Iris pigment epithelial cell (primary cell): ENCODE measurements at regions not wholly inside any gene's neighbourhood (a gene's known extent, or its start where the extent isn't known, plus 50 kb on each side); places are given as distances from the start of the nearest gene placed in this dataset.

Experiments used
- DNase-seq: peaks from one replicate; pipeline ENCODE4 v3.0.0-alpha.2; 2011; ENCODE audit warnings: low read depth

DNA sequence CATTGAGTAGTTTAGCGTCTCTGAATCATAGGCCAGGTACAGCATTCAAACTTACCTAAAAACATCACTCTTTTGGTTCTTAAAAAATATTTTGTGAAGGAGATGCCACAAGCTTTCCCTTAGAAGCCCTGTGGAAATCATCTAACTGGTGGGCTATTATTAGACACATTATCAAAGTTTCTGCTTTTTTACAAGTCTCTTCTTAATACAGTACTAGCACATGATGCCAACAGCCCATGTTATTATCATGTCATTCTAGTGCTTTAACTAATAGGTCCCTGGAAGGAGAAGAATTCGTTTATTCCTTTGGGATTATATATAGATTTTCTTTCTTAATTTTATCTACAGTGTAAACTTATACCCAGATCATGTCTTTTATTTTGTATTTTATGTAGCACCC is 146.0 kb upstream of the PTPRK start:
- no peak for DNase-seq

DNA sequence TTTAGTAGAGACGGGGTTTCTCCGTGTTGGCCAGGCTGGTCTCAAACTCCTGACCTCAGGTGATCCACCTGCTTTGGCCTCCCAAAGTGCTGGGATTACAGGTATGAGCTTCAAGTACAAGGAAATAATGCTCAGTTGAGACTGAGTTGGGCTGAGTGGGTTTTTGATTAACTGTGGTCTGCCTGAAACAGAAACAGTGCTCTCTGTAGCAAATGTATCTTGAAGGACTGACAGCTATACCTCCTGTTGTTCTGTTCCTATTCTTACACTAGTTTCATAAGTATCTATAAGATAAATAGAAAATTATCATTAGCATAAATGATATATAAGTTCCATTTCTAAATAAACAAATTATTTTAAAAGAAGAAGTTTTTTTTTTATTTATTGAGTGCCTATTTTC is 142.8 kb upstream of the PTPRK start:
- no peak for DNase-seq

DNA sequence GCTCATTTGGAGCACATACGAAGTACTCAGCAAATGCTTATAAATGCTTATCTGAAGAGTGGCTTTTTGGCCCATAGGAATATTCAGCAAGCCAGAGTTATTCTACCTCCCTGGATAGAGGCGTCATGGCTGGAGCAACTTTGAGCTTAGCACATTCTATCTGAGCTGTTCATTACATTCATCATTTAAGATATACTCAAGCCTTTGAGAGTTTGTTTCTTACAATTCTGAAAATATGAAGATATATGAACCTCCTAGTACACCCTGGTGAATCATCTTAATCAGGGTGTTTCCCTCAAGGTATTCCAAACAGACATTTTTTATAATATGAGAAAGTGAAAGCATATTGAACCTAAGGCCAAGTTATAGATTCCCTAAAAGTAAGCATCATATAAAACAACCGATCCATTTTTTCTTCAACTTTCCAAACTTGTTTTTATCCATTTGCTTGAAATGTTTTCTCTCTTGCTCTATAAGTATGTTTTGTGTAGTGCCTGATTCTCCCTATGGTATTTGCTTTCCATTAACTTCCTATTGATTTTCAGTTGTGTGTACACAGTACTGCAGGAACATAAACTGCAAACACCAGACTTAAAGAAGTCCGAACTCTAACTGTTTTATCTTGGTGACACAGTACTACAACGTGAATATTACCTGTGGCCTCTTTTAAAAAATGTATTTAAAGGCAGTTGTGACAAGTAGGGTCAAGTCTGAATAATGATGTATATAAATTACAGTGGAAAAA is 139.7 kb upstream of the PTPRK start:
- DNase-seq: peak; percentile 17

DNA sequence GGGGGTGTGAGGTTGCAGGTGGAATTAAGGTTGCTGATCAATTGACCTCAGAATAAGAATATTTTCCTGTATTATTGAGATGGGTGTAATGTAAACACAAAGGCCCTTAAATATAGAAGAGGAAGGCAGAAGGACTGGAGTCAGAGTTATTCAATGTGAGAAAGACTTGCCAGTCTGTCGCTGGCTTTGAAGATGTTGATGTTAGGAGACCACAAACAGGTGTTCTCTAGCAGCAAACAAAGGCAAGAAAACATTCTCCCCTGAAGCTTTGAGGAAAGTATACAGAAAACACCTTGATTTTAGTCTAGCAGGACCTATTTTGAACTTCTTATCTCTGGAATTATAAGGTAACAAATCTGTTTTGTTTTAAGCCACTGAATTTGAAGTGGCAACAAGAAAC is 138.9 kb upstream of the PTPRK start:
- no peak for DNase-seq

DNA sequence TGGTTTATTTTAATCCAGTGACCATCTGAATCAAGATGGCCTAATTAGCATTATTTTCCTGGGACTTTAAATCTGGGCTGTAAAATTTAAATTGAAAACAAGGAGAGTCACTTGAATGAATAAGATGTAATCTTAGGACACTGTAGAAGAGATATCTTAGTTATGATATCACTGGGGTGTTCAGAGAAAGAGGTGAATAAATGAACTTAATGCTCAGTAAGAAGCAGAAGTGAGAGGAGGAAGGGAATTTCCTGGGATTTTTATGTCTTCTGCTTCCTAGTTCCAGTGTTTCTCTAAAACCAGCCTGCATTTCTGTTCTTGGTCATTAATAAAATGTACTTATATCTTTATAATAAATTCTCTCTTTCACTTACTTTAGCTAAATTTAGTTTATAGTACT is 136.8 kb upstream of the PTPRK start:
- DNase-seq: peak; percentile 34

DNA sequence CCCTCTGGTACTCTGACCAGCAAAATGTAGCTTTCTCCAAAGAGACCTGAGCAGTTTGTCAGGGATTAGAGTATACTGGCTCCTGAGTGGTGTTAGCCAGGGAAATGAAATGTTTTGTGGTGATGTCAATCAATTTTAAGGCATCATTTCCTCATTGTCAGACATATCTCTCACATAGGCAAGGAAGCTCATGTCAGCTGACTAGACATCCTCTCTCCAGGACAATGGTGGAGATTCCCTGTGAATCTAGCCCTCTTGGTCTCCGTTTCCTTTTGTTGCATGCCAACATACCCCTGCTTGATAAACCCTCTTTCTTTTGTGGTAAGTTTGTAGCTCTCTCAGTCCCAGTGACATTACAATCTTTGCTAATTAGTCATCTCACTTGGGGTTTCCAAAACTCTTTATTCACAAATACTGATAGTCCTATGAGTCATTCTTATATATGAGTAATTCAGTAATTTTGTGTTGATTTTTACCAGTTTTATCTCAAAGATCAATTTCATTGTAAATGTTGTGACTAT is 135.6 kb upstream of the PTPRK start:
- peak; percentile 90 for DNase-seq

DNA sequence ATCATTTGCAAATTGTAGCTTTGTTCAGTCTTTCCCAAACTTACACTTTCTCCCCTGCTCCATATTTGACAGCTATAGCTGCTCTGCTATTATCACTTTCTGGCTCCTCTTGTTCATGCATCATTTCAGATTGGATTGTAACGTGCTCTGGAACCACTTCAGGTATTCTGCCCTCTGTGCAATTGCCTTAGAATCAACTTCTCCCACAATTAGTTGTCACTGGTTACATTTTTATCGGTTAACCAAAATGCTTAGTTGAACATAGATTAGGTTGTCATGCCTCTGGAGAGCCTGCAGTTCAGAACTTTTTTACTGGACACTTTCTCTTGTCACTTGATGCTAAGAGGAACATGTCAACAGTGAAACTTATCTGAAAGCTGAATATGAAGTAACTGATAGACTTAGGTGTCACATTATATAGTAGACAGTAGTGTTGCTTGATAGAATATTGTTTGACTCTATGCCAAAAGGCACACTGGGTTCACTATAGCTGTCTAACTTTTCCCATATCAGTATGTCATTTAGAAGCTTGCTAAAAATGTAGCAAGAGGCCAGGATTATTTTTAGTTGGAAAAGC is 127.7 kb upstream of the PTPRK start:
- DNase-seq: no peak

DNA sequence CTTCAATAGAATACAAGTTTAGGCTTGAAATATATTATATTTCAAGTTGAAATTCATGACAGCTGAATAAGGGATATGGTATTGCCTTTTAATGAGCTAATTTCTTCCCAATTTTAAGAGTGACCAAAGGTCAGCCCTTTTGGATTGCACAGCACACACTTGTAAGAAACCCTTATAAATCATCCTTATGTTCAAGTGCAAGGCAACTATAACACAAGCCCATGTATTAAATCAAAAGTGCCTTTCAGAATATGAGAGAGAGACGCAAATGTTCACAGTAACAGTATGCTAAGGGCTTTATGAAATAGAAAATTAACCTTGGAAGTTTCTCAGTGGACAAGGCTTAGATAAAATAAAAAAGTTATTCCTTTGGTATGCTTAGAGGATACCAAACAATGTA is 121.7 kb upstream of the PTPRK start:
- no peak for DNase-seq

DNA sequence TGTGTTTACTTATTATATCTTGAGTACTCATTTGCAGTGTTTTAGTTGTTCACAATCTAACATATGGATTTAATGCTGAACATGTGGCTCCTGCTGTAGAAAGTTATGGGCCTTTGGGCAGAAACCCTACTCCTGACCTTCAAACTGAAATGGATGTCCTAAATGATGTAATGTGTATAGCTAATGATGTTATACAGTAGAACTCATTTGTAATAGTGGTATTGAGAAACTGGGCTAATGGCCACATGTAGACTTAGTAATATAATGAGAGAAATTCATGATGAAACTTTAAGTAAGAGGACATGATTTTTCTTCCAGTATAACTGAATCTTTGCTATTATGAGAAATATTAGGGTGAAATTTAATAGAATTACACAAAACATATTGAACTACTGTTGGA is 121.3 kb upstream of the PTPRK start:
- DNase-seq: peak; percentile 16

DNA sequence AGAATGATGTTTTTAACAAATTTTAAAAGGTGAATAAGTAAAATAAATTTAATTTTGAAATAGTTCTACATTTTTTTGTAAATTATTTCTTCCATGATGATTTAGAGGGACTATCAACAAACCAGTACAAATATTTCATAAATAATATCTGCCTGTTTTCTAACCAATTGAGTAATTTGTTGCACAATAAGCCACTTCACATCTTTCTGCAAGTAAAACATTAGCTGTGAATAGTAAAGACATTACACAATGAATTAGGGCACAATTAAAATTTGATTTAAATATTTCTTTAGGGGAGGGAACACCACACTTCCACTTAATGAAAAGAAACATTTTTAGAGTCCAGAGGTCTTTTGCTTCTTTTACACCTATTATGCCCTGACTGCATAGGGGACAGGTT is 118.4 kb upstream of the PTPRK start:
- DNase-seq: no peak

DNA sequence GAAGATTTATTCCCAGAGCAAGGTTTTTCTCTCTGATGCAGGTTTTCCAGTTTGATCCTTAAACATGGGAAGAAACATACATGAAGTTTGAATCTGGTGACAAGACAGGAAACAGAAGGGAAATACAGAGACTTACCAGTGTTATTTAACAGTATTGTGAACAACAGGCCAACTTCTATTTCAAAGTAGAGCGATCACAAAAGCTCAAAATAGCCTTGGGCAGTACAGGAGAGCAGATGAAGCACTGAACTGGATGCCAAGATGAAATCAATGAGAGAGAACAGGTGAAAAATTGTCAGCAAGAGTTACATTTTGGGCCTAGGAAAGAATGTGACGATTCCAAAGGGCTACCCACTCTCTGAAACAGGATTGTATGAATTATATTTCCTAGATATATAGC is 114.8 kb upstream of the PTPRK start:
- DNase-seq: no peak

DNA sequence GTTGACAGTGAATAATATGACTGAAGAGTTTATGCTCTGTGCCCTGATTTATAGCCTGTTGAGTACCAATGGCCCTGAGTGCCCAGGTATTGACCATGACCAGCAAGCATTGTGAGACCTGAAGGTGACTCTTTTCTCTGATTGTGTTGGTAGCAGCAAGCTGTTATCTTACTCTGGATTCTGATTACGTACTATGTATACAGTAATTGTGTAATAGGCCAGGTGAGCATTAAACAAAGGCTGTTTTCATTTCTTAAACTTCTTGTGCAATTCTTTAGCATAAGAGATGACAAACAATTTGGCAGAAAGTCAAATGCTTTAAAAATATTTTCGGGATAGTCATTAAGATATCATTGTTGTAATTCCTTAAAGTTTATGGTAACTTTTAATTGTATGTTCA is 111.7 kb upstream of the PTPRK start:
- DNase-seq: peak; percentile 15

DNA sequence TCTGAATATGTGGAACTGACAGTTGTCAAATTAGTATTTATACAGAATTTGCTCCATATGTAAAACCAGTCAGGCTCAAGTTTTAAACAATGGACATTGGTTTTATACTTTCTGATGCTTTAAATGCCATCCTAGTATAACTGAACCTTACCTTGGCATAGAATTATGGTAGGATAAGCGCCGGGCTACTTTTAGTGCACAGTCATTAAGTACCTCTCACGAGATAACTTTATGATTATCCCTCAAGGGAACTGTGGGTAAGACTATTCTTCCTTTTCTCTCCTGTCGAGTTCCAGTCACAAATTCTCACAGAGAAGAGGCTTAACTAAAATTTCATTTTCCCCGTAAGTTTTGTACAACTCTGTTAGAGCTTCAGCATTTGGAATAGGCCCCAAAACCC is 110.6 kb upstream of the PTPRK start:
- no peak for DNase-seq

DNA sequence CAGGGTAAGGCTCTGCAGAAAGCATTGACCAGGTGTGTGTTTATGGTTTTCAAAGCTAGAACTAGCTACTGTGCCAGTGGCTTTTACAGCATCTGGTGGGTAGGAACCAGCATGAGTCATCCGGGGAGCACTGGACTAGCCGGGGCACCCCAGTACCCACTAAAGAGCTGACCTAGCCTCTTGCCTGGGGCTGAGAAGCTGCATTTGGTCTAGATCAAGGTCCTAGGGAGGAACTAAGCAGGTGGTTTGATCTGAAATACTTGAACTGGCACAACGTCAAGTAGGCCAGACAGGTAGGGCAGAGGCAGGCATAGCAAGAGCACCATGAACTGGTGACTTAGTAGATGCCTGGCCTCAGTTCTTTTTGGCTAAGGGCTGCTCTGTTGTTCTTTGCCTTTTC is 109.8 kb upstream of the PTPRK start:
- DNase-seq: no peak

DNA sequence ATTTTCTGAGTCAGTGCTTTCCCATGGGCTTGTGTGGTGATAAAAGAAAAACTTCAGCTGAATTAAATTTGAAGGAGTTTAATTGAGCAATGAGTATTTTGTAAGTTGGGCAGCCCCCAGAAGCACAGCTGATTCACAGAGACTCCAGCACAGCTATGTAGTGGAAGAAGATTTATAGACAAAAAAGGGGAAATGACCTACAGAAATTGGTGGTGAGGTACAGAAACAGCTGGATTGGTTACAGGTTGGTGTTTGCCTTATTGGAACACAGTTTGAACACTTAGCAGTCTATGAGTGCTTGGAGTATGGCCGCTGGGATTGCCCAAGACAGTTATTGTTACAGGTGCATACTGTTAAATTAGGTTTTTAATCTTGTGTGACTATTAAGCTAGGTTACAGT is 96.9 kb upstream of the PTPRK start:
- DNase-seq: no peak

DNA sequence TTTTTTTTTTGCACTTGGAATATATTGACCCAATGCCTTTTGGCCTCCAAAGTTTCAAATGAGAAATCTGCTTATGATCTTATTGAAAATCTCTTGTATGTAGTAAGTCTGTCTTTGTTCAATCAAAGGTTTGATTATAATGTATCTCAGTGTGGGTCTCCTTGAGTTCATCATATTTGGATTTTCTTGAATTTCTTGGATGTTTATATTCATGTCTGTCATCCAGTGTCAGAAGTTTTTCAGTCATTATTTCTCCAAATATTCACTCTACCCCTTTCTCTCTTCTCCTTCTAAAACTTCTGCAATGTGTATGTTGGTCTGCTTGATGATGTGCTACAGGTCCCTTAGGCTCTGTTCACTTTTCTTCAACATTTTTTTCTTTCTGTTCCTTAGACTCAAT is 95.9 kb upstream of the PTPRK start:
- DNase-seq: no peak

DNA sequence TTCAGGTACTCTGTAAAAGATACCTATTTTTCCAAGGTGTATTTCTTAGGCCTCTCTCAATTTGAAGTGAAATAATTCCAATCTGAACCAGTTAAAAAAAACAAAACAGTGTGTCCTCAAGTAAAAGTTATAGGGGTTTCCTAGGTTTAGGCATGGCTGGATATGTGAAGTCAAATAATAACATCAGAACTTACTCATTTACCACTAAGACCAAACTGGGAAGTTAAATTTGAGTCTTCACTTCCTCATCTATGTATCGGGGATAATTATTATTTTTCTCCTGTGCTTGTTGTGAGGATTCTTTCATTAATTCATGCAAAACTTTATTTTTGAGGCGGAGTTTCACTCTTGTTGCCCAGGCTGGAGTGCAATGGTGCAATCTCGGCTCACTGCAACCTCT is 86.2 kb upstream of the PTPRK start:
- DNase-seq: no peak

DNA sequence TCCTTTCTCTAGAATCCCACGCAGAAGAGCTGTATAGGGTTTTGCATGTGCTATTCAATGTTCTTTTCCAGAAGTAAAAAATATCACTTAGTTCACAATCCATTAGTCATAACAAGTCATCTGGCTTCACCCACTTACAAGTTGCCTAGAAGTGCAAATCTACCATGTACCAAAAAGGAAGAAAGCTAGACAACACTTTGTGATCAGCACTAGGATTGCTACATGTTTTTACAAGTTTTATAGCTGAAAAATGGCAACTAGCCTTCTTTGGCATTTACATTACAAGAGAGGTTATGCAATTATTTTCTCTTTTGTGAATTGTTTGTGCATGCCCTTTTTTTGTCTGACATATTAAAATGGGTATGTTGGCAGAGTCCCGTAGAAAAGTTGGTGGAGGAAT is 85.6 kb upstream of the PTPRK start:
- peak; percentile 47 for DNase-seq

DNA sequence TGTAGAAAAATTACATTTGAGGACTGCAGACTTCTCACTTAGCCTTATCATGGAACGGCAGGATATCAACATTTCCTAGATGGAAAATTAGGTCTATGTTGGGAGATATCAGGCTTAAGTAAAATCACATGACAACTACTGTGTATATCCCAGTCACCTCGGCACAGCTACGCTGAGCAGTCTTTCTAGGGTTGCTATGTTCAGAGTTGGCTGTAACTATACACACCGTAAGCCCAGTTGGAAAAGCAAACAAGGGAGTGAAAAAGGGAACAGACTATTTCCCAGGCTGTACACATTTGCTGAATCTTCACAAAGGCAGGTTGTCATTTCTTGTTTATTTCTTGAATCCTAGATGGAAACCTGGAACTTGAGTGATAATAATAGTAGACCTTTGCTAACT is 80.7 kb upstream of the PTPRK start:
- peak; percentile 28 for DNase-seq

DNA sequence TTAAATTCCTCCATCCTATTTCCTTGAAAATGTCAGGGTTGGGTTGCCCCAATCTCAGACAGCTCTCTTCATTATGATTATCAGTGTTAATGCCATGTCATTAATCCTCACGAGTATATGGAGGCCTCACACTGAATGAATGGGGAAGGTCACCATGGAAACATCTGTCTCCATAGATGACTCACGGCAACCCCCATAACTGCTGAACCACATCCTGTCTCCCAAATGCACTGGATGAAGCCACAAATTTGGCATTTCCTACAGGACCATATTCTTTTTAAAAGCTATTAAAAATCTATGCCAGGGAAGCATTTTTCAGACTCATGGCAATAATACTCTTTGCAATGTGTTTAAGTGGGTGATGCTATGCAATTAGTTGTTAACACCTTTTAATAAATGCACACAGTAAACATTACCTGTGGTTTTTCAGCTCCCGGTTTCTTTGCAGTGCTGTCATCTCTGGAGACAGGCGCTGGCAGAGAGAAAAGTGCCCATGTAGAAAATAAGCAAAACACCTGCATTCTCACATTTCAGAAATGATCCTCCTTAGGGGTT is 80.1 kb upstream of the PTPRK start:
- peak; percentile 91 for DNase-seq

DNA sequence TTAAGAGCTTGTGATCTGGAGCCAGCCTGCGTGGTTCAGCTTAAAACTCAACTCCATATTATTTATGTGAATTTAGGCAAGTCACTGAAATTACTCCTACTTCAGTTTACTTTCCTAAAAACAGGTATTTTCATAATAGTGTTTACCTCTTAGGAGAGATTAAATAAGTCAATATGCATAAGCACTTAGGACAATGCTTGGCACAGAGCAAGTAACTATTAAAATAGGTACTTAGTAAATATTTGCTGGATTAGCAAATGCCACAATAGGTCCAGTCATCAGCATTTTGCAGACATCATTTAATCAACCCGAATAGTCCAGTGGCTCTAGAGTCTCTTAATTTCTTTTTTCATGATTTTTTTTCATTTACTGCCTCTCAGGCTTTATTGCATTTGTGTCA is 78.6 kb upstream of the PTPRK start:
- no peak for DNase-seq

DNA sequence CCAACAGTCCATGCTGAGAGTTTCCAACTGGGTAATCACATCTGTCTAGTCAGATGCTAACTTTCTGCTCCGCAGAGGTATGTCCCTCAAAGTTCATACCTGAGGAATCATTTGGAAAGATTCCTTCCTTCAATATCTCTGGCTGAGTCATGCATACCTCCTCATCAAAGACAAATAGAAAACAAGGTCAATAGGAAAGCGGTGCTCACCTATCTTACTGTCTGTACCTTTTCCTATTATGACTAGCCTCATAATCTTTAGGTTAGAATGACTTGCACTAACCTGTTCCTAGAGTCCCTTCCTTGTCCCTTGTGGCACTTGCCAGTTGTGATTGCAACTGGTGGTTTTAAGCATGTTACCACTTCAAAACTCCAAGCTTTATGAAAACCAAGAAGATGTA is 78.2 kb upstream of the PTPRK start:
- no peak for DNase-seq

DNA sequence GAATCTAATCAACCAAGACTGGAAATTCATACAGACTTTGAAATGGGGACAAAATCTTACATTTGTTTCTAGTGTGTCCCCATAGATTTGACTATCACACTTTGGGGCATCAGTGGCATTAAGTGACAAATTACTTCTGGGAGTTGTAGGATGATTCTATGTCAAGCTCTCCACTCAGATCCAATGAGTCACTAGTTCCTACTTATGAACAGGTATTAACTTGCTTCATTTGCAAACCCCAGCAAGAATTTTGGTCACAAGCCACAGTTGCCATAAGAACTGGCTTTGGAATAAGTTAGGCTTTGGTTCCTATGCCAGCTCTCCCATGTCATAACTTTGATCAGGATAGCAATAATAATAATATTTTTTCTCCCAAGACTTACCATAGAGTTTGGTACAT is 77.6 kb upstream of the PTPRK start:
- no peak for DNase-seq

DNA sequence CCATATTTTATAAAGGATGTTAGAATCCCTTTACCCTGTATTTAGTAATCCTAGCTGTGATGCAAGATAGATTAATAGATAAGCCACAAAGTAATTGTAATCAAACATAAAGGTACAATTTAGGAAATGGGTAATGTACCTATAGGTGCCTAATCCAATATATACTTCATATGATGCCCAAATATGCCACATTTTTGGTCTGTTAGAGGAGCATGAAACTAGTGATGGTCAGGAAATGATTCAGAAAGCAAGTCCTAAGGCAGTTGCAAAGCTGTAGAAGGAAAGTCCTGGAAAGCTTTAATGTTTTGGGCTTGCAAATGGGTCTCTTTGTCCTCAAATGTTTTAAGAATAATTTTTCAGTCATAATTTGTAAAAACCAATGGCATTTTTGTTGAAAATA is 76.6 kb upstream of the PTPRK start:
- no peak for DNase-seq
